ENCODE measurements at regions not wholly inside any gene's neighbourhood (a gene's known extent, or its start where the extent isn't known, plus 50 kb on each side); places are given as distances from the start of the nearest gene placed in this dataset.

- TF ChIP-seq POLR2A (IDR thresholded peaks at IDR 0.05) = no peak
- no peak for TF ChIP-seq POLR2AphosphoS5 (IDR thresholded peaks at IDR 0.05)
- TF ChIP-seq CTCF (IDR thresholded peaks at IDR 0.05) = no peak
Observed at GRCh38 chr17:15122857-15123256, 142.3 kb downstream of the PMP22 start.
